Esophagus squamous epithelium (tissue), 5 donors: ENCODE measurements at regions not wholly inside any gene's neighbourhood (a gene's known extent, or its start where the extent isn't known, plus 50 kb on each side); places are given as distances from the start of the nearest gene placed in this dataset.
A peak's percentile ranks its signal among the peaks of the same experiment; 100 is the strongest.

Source experiments
- DNase-seq: peaks from one replicate; lab custom pipeline; 2025; lab: John Stamatoyannopoulos, UW
- H3K27ac ChIP-seq, 4 donors: fragments of 200-600 bp; sonication (generic); one replicate each; pipeline ENCODE4 v1.5.1; 2016 to 2019; ENCODE audit warnings: mild to moderate bottlenecking in 1 of 4
- H3K27me3 ChIP-seq, 4 donors: fragments of 200-600 bp; sonication (generic); 1 replicate in 3 of 4; 2 replicates in 1 of 4; pipeline versions ENCODE4 v1.5.1 to v1.6.0; 2017 to 2021; ENCODE audit warnings: antibody characterized with exemption in 1 of 4
- H3K36me3 ChIP-seq, 3 donors: fragments of 200-600 bp; sonication (generic); one replicate each; pipeline ENCODE4 v1.5.1; 2016 to 2019
- H3K4me1 ChIP-seq, 3 donors: fragments of 200-600 bp; sonication (generic); one replicate each; pipeline ENCODE4 v1.5.1; 2017 to 2019
- H3K4me3 ChIP-seq, 4 donors: fragments of 200-600 bp; sonication (generic); 1 replicate in 3 of 4; 2 replicates in 1 of 4; pipeline ENCODE4 v1.5.1; 2016 to 2019; ENCODE audit warnings: mild to moderate bottlenecking in 2 of 4, moderate library complexity in 1 of 4
- H3K9me3 ChIP-seq, 3 donors: fragments of 200-600 bp; sonication (generic); one replicate each; pipeline ENCODE4 v1.5.1; 2016 to 2019
- POLR2A ChIP-seq, 4 donors: fragments of 450-650 bp; IDR thresholded peaks; one replicate each; pipeline ENCODE4 v1.6.1; 2017; ENCODE audit warnings: antibody characterized with exemption in 4 of 4, mild to moderate bottlenecking in 4 of 4, moderate library complexity in 3 of 4
- WGBS, 2 donors: methylation state at CpG; one replicate each; pipeline ENCODE4 v1.1.5; 2018; 5-methylcytosine and 5-hydroxymethylcytosine counted together
- intact Hi-C: fragments of 100-400 bp; cut with DNase I; formaldehyde crosslinking; loops from one replicate; pipeline ENCODE4 v1.15.0; 2022
- TF ChIP-seq, protein P1 (sequence below), 6 experiments: fragments of 450-650 bp in 4 of 6; fragments of 200-600 bp in 2 of 6; sonication (generic) in 2 of 6; IDR thresholded peaks; one replicate each; pipeline ENCODE4 v1.5.1; 2016 to 2019; ENCODE audit warnings: antibody characterized with exemption in 6 of 6, mild to moderate bottlenecking in 4 of 6, moderate library complexity in 4 of 6
- donor health status: DM: yes; HTN: yes; CAD: no.

- Histone ChIP-seq H3K36me3 (no peaks in the 10 kb centered on the region), H3K4me1 (no peaks in the 10 kb centered on the region), H3K4me3 (no peak overlapping the region), H3K27me3 (no peaks in the 10 kb centered on the region), H3K27ac (no peak overlapping the region), H3K9me3 (no peaks in the 10 kb centered on the region)
- DNase-seq: no peak
- 90 to 91% methylated on average over 2 of the region's 2 CpGs for whole genome bisulfite sequencing, 2 donors
- TF ChIP-seq, protein P1, sequence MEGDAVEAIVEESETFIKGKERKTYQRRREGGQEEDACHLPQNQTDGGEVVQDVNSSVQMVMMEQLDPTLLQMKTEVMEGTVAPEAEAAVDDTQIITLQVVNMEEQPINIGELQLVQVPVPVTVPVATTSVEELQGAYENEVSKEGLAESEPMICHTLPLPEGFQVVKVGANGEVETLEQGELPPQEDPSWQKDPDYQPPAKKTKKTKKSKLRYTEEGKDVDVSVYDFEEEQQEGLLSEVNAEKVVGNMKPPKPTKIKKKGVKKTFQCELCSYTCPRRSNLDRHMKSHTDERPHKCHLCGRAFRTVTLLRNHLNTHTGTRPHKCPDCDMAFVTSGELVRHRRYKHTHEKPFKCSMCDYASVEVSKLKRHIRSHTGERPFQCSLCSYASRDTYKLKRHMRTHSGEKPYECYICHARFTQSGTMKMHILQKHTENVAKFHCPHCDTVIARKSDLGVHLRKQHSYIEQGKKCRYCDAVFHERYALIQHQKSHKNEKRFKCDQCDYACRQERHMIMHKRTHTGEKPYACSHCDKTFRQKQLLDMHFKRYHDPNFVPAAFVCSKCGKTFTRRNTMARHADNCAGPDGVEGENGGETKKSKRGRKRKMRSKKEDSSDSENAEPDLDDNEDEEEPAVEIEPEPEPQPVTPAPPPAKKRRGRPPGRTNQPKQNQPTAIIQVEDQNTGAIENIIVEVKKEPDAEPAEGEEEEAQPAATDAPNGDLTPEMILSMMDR (IDR thresholded peaks at IDR 0.05): peak in 1 of 6 experiments; percentile 9
- TF ChIP-seq POLR2A (IDR thresholded peaks at IDR 0.05): no peak
- intact Hi-C loops: no loop called here
Measured at GRCh38 chr21:15241997-15242736, 177.4 kb upstream of the NRIP1 start.

GRCh38 chr21:15242906-15243305 is 178.1 kb upstream of the NRIP1 start:
- Histone ChIP-seq H3K27ac (no peak overlapping the region), H3K36me3 (no peaks in the 10 kb centered on the region), H3K4me3 (no peak overlapping the region), H3K9me3 (no peaks in the 10 kb centered on the region), H3K27me3 (no peaks in the 10 kb centered on the region), H3K4me1 (no peaks in the 10 kb centered on the region)
- DNase-seq: no peak
- intact Hi-C loops: no loop called here
- TF ChIP-seq, protein P1 (IDR thresholded peaks at IDR 0.05): no peak
- no peak for TF ChIP-seq POLR2A (IDR thresholded peaks at IDR 0.05)

GRCh38 chr21:15243406-15243805 is 178.6 kb upstream of the NRIP1 start:
- DNase-seq: no peak
- intact Hi-C loops: no loop called here
- Histone ChIP-seq H3K27ac (no peak overlapping the region), H3K27me3 (no peaks in the 10 kb centered on the region), H3K36me3 (no peaks in the 10 kb centered on the region), H3K9me3 (no peaks in the 10 kb centered on the region), H3K4me1 (no peaks in the 10 kb centered on the region), H3K4me3 (no peak overlapping the region)
- 68 to 72% methylated on average over 6 of the region's 6 CpGs for WGBS, 2 donors
- no peak for TF ChIP-seq POLR2A (IDR thresholded peaks at IDR 0.05)
- TF ChIP-seq, protein P1 (IDR thresholded peaks at IDR 0.05): no peak

GRCh38 chr21:15247613-15248012 is 182.8 kb upstream of the NRIP1 start:
- Histone ChIP-seq H3K9me3 (no peaks in the 10 kb centered on the region), H3K27me3 (no peaks in the 10 kb centered on the region), H3K4me1 (no peaks in the 10 kb centered on the region), H3K27ac (no peak overlapping the region), H3K36me3 (no peaks in the 10 kb centered on the region), H3K4me3 (no peak overlapping the region)
- TF ChIP-seq POLR2A (IDR thresholded peaks at IDR 0.05): no peak
- TF ChIP-seq, protein P1 (IDR thresholded peaks at IDR 0.05): no peak
- intact Hi-C loops: no loop called here
- WGBS, 2 donors: 54 to 59% methylated on average over 2 of the region's 2 CpGs
- no peak for DNase-seq

DNA sequence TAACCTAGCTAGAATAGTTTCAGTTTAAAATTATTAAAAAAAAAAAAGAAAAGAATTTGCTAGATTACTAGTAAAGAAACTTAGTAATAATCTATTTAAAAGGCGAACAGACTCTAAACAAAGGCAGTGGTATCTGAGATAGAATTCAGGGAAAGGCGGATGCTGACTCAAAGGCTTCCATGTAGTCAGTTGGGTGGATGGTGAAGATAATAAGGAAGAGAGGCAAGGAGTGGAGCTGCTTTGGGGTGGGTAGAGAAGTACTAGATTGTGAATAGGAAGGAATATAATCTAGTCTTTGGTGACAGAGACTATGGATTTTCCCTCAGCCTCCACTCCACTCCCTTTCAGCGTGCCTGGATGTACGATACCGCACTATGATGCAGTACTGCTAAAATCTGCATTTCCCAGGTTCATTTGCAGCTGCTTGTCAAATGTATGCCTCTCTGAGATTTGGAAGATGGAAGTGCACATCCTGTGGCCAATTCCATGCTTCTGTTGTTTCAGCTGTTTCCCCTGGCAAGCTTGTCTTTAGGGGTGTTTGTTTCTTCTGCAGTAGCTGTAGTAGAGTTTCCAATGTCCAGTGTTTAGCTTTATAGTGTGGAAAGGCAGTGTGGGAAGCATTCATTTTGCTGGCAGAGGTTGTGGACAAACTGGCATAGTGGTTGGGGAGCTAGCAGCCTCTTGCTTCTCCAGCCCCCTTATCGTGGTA is 184.6 kb upstream of the NRIP1 start:
- Histone ChIP-seq H3K27me3 (no peaks in the 10 kb centered on the region), H3K4me1 (no peaks in the 10 kb centered on the region), H3K36me3 (no peaks in the 10 kb centered on the region), H3K27ac (no peak overlapping the region), H3K9me3 (no peaks in the 10 kb centered on the region), H3K4me3 (no peak overlapping the region)
- TF ChIP-seq, protein P1 (IDR thresholded peaks at IDR 0.05): no peak
- no peak for TF ChIP-seq POLR2A (IDR thresholded peaks at IDR 0.05)
- no peak for DNase-seq
- WGBS, 2 donors: 77 to 90% methylated on average over 6 of the region's 6 CpGs
- intact Hi-C loops: no loop called here
